ENCODE measurements at regions not wholly inside any gene's neighbourhood (a gene's known extent, or its start where the extent isn't known, plus 50 kb on each side); places are given as distances from the start of the nearest gene placed in this dataset.
"Not testable (repeated sequence)": the region's sequence is repeated elsewhere in the genome, so short reads cannot be mapped to it uniquely, and the experiment has no call there.

- no peak for TF ChIP-seq CTCF (IDR thresholded peaks at IDR 0.05; ENCODE audit: insufficient read depth, low read depth, low read length, missing control alignments)
- DNase-seq (ENCODE audit: low read depth): no peak
- no peak overlapping the region for H3K4me3 ChIP-seq (ENCODE audit: low read length)
Observed at GRCh38 chr4:78711676-78712075, 64.5 kb upstream of the BMP2K start.

- DNase-seq (ENCODE audit: low read depth); H3K4me3 ChIP-seq (ENCODE audit: low read length): not testable (repeated sequence)
Observed at GRCh38 chr4:78714598-78714997, 61.6 kb upstream of the BMP2K start.

GRCh38 chr4:78715372-78715771 lies 60.8 kb upstream of the BMP2K start:
- DNase-seq (ENCODE audit: low read depth); H3K4me3 ChIP-seq (ENCODE audit: low read length): not testable (repeated sequence)

GRCh38 chr4:78717712-78718111 lies 58.4 kb upstream of the BMP2K start:
- not testable (repeated sequence) for DNase-seq (ENCODE audit: low read depth); H3K4me3 ChIP-seq (ENCODE audit: low read length)

- H3K4me3 ChIP-seq (ENCODE audit: low read length): no peak overlapping the region
- no peak for DNase-seq (ENCODE audit: low read depth)
- no peak for TF ChIP-seq CTCF (IDR thresholded peaks at IDR 0.05; ENCODE audit: insufficient read depth, low read depth, low read length, missing control alignments)
Observed at GRCh38 chr4:78720204-78720603, 55.9 kb upstream of the BMP2K start.

GRCh38 chr4:78720994-78721677 lies 55.0 kb upstream of the BMP2K start:
- H3K4me3 ChIP-seq (ENCODE audit: low read length): no peak overlapping the region
- no peak for DNase-seq (ENCODE audit: low read depth)
- TF ChIP-seq CTCF (IDR thresholded peaks at IDR 0.05; ENCODE audit: insufficient read depth, low read depth, low read length, missing control alignments): no peak

GRCh38 chr4:78721747-78722146 lies 54.4 kb upstream of the BMP2K start:
- no peak for TF ChIP-seq CTCF (IDR thresholded peaks at IDR 0.05; ENCODE audit: insufficient read depth, low read depth, low read length, missing control alignments)
- no peak overlapping the region for H3K4me3 ChIP-seq (ENCODE audit: low read length)
- no peak for DNase-seq (ENCODE audit: low read depth)

- TF ChIP-seq CTCF (IDR thresholded peaks at IDR 0.05; ENCODE audit: insufficient read depth, low read depth, low read length, missing control alignments): no peak
- no peak overlapping the region for H3K4me3 ChIP-seq (ENCODE audit: low read length)
Observed at GRCh38 chr4:78722320-78722719, 53.8 kb upstream of the BMP2K start.

GRCh38 chr4:78722878-78723277 lies 53.3 kb upstream of the BMP2K start:
- no peak for DNase-seq (ENCODE audit: low read depth)
- no peak for TF ChIP-seq CTCF (IDR thresholded peaks at IDR 0.05; ENCODE audit: insufficient read depth, low read depth, low read length, missing control alignments)
- no peak overlapping the region for H3K4me3 ChIP-seq (ENCODE audit: low read length)

More at GRCh38 chr4:78722320-78722719, 53.8 kb upstream of the BMP2K start:
- DNase-seq (ENCODE audit: low read depth): no peak

Measured in epithelial cell of esophagus (primary cell).